GM21528 (cell line): ENCODE measurements at regions not wholly inside any gene's neighbourhood (a gene's known extent, or its start where the extent isn't known, plus 50 kb on each side); places are given as distances from the start of the nearest gene placed in this dataset.

Experiments
- ATAC-seq: cut with Tn5 transposase; IDR thresholded peaks from one replicate; pipeline ENCODE4 v1.9.1; 2021; ENCODE audit warnings: mild to moderate bottlenecking, moderate library complexity; ENCODE audit not compliant: unreplicated experiment, low FRiP score

- ATAC-seq = no peak
Observed at GRCh38 chr14:29102266-29102665, 335.7 kb downstream of the FOXG1 start.

- ATAC-seq = no peak
Observed at GRCh38 chr14:29102996-29103395, 336.4 kb downstream of the FOXG1 start.

GRCh38 chr14:29108908-29109307 is 342.3 kb downstream of the FOXG1 start:
- ATAC-seq = no peak

GRCh38 chr14:29109589-29109988 is 343.0 kb downstream of the FOXG1 start:
- no peak for ATAC-seq

- no peak for ATAC-seq
Observed at GRCh38 chr14:29111554-29111953, 345.0 kb downstream of the FOXG1 start.

- ATAC-seq = no peak
Observed at GRCh38 chr14:29123017-29123416, 356.4 kb downstream of the FOXG1 start.

GRCh38 chr14:29126361-29126760 is 359.8 kb downstream of the FOXG1 start:
- no peak for ATAC-seq

GRCh38 chr14:29126865-29127264 is 360.3 kb downstream of the FOXG1 start:
- ATAC-seq = no peak

- ATAC-seq = no peak
Observed at GRCh38 chr14:29140016-29140415, 373.4 kb downstream of the FOXG1 start.

- ATAC-seq = no peak
Observed at GRCh38 chr14:29144621-29145020, 378.0 kb downstream of the FOXG1 start.

- ATAC-seq = no peak
Observed at GRCh38 chr14:29148221-29148620, 381.6 kb downstream of the FOXG1 start.

GRCh38 chr14:29149798-29150197 is 383.2 kb downstream of the FOXG1 start:
- ATAC-seq = no peak

- no peak for ATAC-seq
Observed at GRCh38 chr14:29150659-29151058, 384.1 kb downstream of the FOXG1 start.

GRCh38 chr14:29156096-29156495 is 389.5 kb downstream of the FOXG1 start:
- ATAC-seq = no peak

GRCh38 chr14:29161593-29161992 is 395.0 kb downstream of the FOXG1 start:
- ATAC-seq = no peak

- ATAC-seq = no peak
Observed at GRCh38 chr14:29163109-29163508, 396.5 kb downstream of the FOXG1 start.

GRCh38 chr14:29165431-29165830 is 398.8 kb downstream of the FOXG1 start:
- no peak for ATAC-seq

GRCh38 chr14:29166507-29166906 is 399.9 kb downstream of the FOXG1 start:
- ATAC-seq = no peak

GRCh38 chr14:29168149-29168548 is 401.6 kb downstream of the FOXG1 start:
- no peak for ATAC-seq

- ATAC-seq = no peak
Observed at GRCh38 chr14:29169408-29169807, 402.8 kb downstream of the FOXG1 start.

- ATAC-seq = no peak
Observed at GRCh38 chr14:29175706-29176105, 409.1 kb downstream of the FOXG1 start.

GRCh38 chr14:29176876-29177275 is 410.3 kb downstream of the FOXG1 start:
- ATAC-seq = no peak

- no peak for ATAC-seq
Observed at GRCh38 chr14:29178971-29179370, 412.4 kb downstream of the FOXG1 start.
